Effector memory CD4-positive, alpha-beta T cell (primary cell): ENCODE measurements at regions not wholly inside any gene's neighbourhood (a gene's known extent, or its start where the extent isn't known, plus 50 kb on each side); places are given as distances from the start of the nearest gene placed in this dataset.

Experiments used
- DNase-seq, 3 donors: peaks; one replicate each; pipeline ENCODE4 v3.0.0-alpha.2; 2020
- H3K27ac ChIP-seq: 2 replicates; pipeline ENCODE4 v1.7.0; 2013; ENCODE audit warnings: mild to moderate bottlenecking, low read length, moderate library complexity; ENCODE audit not compliant: insufficient read depth, poor library complexity, severe bottlenecking
- H3K27me3 ChIP-seq: replicated peaks from 2 replicates; pipeline ENCODE4 v1.7.0; 2013; ENCODE audit warnings: mild to moderate bottlenecking, low read length; ENCODE audit not compliant: insufficient read depth, control insufficient read depth, poor library complexity, severe bottlenecking
- H3K36me3 ChIP-seq: 2 replicates; pipeline ENCODE4 v1.7.0; 2013; ENCODE audit warnings: mild to moderate bottlenecking, low read length, moderate library complexity; ENCODE audit not compliant: control insufficient read depth, insufficient read depth
- H3K4me1 ChIP-seq: 2 replicates; pipeline ENCODE4 v1.7.0; 2013; ENCODE audit warnings: low read length, mild to moderate bottlenecking; ENCODE audit not compliant: control insufficient read depth, insufficient read depth, poor library complexity, severe bottlenecking
- H3K4me3 ChIP-seq: 2 replicates; pipeline ENCODE4 v1.7.0; 2013; ENCODE audit warnings: low read length, low read depth, mild to moderate bottlenecking; ENCODE audit not compliant: insufficient read depth, poor library complexity, severe bottlenecking
- H3K9me3 ChIP-seq: 2 replicates; pipeline ENCODE4 v1.7.0; 2013; ENCODE audit warnings: mild to moderate bottlenecking, low read length, moderate library complexity; ENCODE audit not compliant: control insufficient read depth

- H3K4me1 ChIP-seq, result no peaks in the 10 kb centered on the region
These were observed 91.0 kb upstream of the FAM169A start for GRCh38 chr5:74957029-74957784.

GRCh38 chr5:74956278-74956677 lies 90.1 kb upstream of the FAM169A start:
- H3K27ac ChIP-seq, result no peak overlapping the region
- no peaks in the 10 kb centered on the region for H3K27me3 ChIP-seq
- H3K36me3 ChIP-seq, result no peaks in the 10 kb centered on the region
- no peaks in the 10 kb centered on the region for H3K4me1 ChIP-seq
- H3K9me3 ChIP-seq, result no peaks in the 10 kb centered on the region
- no peak overlapping the region for H3K4me3 ChIP-seq
- no peak for DNase-seq

More at GRCh38 chr5:74957029-74957784, 91.0 kb upstream of the FAM169A start:
- DNase-seq, result no peak
- H3K4me3 ChIP-seq, result no peak overlapping the region
- no peaks in the 10 kb centered on the region for H3K27me3 ChIP-seq
- H3K27ac ChIP-seq, result no peak overlapping the region
- no peaks in the 10 kb centered on the region for H3K36me3 ChIP-seq
- no peaks in the 10 kb centered on the region for H3K9me3 ChIP-seq

GRCh38 chr5:74954919-74955318 lies 88.7 kb upstream of the FAM169A start:
- H3K36me3 ChIP-seq, result no peaks in the 10 kb centered on the region
- no peaks in the 10 kb centered on the region for H3K9me3 ChIP-seq
- no peak overlapping the region for H3K27ac ChIP-seq
- no peaks in the 10 kb centered on the region for H3K4me1 ChIP-seq
- H3K4me3 ChIP-seq, result no peak overlapping the region
- DNase-seq, result no peak
- no peaks in the 10 kb centered on the region for H3K27me3 ChIP-seq

GRCh38 chr5:74953937-74954720 lies 87.9 kb upstream of the FAM169A start:
- H3K36me3 ChIP-seq, result no peaks in the 10 kb centered on the region
- no peaks in the 10 kb centered on the region for H3K4me1 ChIP-seq
- H3K27ac ChIP-seq, result no peak overlapping the region
- no peaks in the 10 kb centered on the region for H3K27me3 ChIP-seq
- H3K9me3 ChIP-seq, result no peaks in the 10 kb centered on the region
- H3K4me3 ChIP-seq, result no peak overlapping the region
- no peak for DNase-seq

- DNase-seq, result no peak
- H3K4me3 ChIP-seq, result no peak overlapping the region
These were observed 87.4 kb upstream of the FAM169A start for GRCh38 chr5:74953554-74953936.

GRCh38 chr5:74952406-74952805 lies 86.2 kb upstream of the FAM169A start:
- no peaks in the 10 kb centered on the region for H3K36me3 ChIP-seq
- H3K4me1 ChIP-seq, result no peaks in the 10 kb centered on the region

More at GRCh38 chr5:74953554-74953936, 87.4 kb upstream of the FAM169A start:
- Histone ChIP-seq H3K27ac (no peak overlapping the region), H3K36me3 (no peaks in the 10 kb centered on the region), H3K4me1 (no peaks in the 10 kb centered on the region), H3K27me3 (no peaks in the 10 kb centered on the region), H3K9me3 (no peaks in the 10 kb centered on the region)

GRCh38 chr5:74951865-74952264 lies 85.7 kb upstream of the FAM169A start:
- Histone ChIP-seq H3K27me3 (no peaks in the 10 kb centered on the region), H3K27ac (no peak overlapping the region), H3K4me1 (no peaks in the 10 kb centered on the region), H3K4me3 (no peak overlapping the region), H3K9me3 (no peaks in the 10 kb centered on the region), H3K36me3 (no peaks in the 10 kb centered on the region)
- DNase-seq, result no peak

More at GRCh38 chr5:74952406-74952805, 86.2 kb upstream of the FAM169A start:
- no peak overlapping the region for H3K4me3 ChIP-seq
- H3K27ac ChIP-seq, result no peak overlapping the region
- no peaks in the 10 kb centered on the region for H3K9me3 ChIP-seq
- DNase-seq, result no peak
- no peaks in the 10 kb centered on the region for H3K27me3 ChIP-seq

- no peak for DNase-seq
- Histone ChIP-seq H3K9me3 (no peaks in the 10 kb centered on the region), H3K4me3 (no peak overlapping the region), H3K4me1 (no peaks in the 10 kb centered on the region), H3K27me3 (no peaks in the 10 kb centered on the region), H3K36me3 (no peaks in the 10 kb centered on the region), H3K27ac (no peak overlapping the region)
These were observed 84.8 kb upstream of the FAM169A start for GRCh38 chr5:74950836-74951515.

- Histone ChIP-seq H3K4me3 (no peak overlapping the region), H3K9me3 (no peaks in the 10 kb centered on the region), H3K27me3 (no peaks in the 10 kb centered on the region), H3K36me3 (no peaks in the 10 kb centered on the region), H3K27ac (no peak overlapping the region), H3K4me1 (no peaks in the 10 kb centered on the region)
- DNase-seq, result no peak
These were observed 83.8 kb upstream of the FAM169A start for GRCh38 chr5:74949976-74950375.
